ENCODE measurements at regions not wholly inside any gene's neighbourhood (a gene's known extent, or its start where the extent isn't known, plus 50 kb on each side); places are given as distances from the start of the nearest gene placed in this dataset.
A peak's percentile ranks its signal among the peaks of the same experiment; 100 is the strongest.

DNA sequence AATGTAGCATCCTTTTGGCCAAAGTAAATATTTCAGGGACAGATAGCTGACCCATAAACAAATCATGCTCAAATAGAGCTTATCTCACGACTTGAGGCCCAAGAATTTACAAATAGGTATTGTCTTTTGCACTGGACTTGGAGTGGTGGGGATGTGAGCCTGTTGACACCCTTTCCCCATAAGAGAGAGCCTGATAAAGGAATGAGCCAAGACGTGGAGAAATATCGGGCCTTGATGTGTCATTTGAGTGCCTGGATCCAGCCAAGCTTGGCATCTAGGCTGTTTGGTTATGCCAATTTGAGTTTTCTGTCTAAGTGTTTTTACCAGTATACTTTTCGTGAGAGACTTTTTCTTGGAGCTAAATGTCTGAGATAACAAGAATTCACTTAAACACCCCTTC is 112.9 kb upstream of the RGMA start:
- no peaks in the 10 kb centered on the region for H3K36me3 ChIP-seq (ENCODE audit: low read depth)
- ATAC-seq (ENCODE audit: low read depth) = no peak
- TF ChIP-seq, protein P1, sequence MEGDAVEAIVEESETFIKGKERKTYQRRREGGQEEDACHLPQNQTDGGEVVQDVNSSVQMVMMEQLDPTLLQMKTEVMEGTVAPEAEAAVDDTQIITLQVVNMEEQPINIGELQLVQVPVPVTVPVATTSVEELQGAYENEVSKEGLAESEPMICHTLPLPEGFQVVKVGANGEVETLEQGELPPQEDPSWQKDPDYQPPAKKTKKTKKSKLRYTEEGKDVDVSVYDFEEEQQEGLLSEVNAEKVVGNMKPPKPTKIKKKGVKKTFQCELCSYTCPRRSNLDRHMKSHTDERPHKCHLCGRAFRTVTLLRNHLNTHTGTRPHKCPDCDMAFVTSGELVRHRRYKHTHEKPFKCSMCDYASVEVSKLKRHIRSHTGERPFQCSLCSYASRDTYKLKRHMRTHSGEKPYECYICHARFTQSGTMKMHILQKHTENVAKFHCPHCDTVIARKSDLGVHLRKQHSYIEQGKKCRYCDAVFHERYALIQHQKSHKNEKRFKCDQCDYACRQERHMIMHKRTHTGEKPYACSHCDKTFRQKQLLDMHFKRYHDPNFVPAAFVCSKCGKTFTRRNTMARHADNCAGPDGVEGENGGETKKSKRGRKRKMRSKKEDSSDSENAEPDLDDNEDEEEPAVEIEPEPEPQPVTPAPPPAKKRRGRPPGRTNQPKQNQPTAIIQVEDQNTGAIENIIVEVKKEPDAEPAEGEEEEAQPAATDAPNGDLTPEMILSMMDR (IDR thresholded peaks at IDR 0.05; ENCODE audit: poor library complexity, severe bottlenecking) = no peak

DNA sequence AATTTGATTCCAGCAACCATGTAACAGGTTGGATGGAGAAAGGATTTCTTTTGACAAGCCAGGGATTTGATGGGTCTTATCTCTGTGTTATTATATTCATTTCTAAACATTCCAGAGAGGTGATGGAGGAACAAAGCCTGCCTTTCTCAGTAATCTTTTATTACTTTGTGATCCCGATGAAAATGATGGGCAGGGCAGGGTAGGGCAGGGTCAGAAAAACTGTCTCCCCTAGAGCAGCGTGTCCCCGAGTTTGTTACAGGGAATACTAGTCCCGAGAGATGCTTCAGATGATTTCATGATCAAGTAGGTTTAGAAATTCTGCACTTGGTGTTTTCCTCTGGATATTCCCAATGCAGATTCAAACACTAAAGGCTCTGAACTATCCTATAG is 111.8 kb upstream of the RGMA start:
- Histone ChIP-seq H3K36me3 (ENCODE audit: low read depth) (no peaks in the 10 kb centered on the region), H3K9me3 (ENCODE audit: severe bottlenecking) (no peaks in the 10 kb centered on the region), H3K27me3 (ENCODE audit: insufficient read depth, poor library complexity, severe bottlenecking) (peaks cover 3% of the 10 kb centered on the region), H3K4me3 (ENCODE audit: severe bottlenecking) (no peak overlapping the region), H3K27ac (ENCODE audit: poor library complexity, severe bottlenecking) (no peak overlapping the region), H3K4me1 (ENCODE audit: insufficient read depth, poor library complexity, severe bottlenecking) (no peaks in the 10 kb centered on the region)
- DNase-seq (ENCODE audit: low spot score) = no peak
- TF ChIP-seq, protein P1 (IDR thresholded peaks at IDR 0.05; ENCODE audit: poor library complexity, severe bottlenecking) = no peak
- no peak for ATAC-seq (ENCODE audit: low read depth)

More for the DNA sequence above, 112.9 kb upstream of the RGMA start:
- Histone ChIP-seq H3K27ac (ENCODE audit: poor library complexity, severe bottlenecking) (no peak overlapping the region), H3K27me3 (ENCODE audit: insufficient read depth, poor library complexity, severe bottlenecking) (peaks cover 3% of the 10 kb centered on the region), H3K4me1 (ENCODE audit: insufficient read depth, poor library complexity, severe bottlenecking) (no peaks in the 10 kb centered on the region), H3K9me3 (ENCODE audit: severe bottlenecking) (no peaks in the 10 kb centered on the region), H3K4me3 (ENCODE audit: severe bottlenecking) (no peak overlapping the region)
- no peak for DNase-seq (ENCODE audit: low spot score)

DNA sequence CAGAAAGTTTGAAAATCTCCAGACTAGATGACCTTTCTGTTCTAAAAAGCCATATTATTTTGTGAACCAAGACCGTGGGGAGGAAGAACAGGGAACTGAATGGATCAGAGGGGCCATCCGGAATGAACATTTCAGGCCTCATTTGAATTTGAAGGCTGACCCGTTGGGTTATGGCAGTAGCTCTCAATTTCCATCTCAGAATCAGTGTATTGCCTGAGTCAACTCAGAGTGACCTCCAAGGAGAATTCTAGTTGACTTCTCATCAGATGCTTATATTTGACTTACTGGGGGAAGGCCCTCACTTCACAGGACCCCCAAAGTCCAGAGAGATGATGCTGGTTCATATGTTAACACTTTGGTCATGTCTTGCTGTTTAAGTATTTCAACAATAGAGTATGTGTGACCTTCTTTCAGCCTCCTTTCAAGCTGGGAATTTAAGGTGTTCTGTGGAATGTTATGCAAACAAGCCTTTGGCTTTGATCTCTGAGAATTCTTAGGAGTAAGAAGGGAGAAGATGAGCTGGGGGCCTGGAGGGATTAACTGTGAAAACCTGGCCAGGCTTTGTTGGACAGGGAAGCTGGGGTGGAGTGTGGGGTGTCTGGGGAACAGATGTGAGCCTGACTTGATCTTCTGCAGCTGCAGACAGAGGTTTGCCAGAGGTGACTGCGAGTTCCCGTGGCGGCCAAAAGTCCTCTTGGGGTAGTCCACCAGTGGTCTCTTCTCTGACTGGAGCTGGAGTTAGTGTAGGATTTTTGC is 111.2 kb upstream of the RGMA start:
- no peak overlapping the region for H3K4me3 ChIP-seq (ENCODE audit: severe bottlenecking)
- no peak overlapping the region for H3K27ac ChIP-seq (ENCODE audit: poor library complexity, severe bottlenecking)
- H3K9me3 ChIP-seq (ENCODE audit: severe bottlenecking) = no peaks in the 10 kb centered on the region
- DNase-seq (ENCODE audit: low spot score) = no peak
- no peaks in the 10 kb centered on the region for H3K4me1 ChIP-seq (ENCODE audit: insufficient read depth, poor library complexity, severe bottlenecking)
- no peaks in the 10 kb centered on the region for H3K36me3 ChIP-seq (ENCODE audit: low read depth)
- ATAC-seq (ENCODE audit: low read depth) = no peak
- peaks cover 3% of the 10 kb centered on the region for H3K27me3 ChIP-seq (ENCODE audit: insufficient read depth, poor library complexity, severe bottlenecking)
- TF ChIP-seq, protein P1 (IDR thresholded peaks at IDR 0.05; ENCODE audit: poor library complexity, severe bottlenecking) = no peak

DNA sequence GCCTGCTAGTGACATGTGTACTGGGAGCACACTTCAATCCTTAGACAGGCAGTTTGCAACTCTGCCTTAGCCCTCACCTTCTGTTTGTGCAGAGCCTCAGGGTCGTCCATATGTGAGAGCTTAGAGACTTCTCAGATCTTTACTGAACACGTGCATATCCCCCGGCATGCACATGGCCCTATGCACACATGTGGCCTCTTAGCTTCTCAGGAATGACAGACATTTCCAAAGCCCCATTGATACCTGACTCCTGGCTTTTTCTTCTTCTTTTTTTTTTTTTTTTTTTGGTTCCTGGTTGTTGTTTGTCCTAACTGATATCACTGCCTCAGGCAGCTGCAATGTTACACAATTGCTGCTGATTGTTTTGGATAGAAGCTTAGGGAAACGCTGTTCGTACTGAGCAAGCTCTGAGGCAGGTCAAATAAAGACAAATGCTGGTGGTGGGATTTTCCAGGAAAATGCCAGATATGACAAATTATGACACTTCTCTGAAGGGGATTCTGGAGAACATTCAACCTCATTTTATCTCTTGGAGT is 107.2 kb upstream of the RGMA start:
- peaks cover 17% of the 10 kb centered on the region for H3K27me3 ChIP-seq (ENCODE audit: insufficient read depth, poor library complexity, severe bottlenecking)
- no peaks in the 10 kb centered on the region for H3K9me3 ChIP-seq (ENCODE audit: severe bottlenecking)
- H3K4me1 ChIP-seq (ENCODE audit: insufficient read depth, poor library complexity, severe bottlenecking) = no peaks in the 10 kb centered on the region
- no peaks in the 10 kb centered on the region for H3K36me3 ChIP-seq (ENCODE audit: low read depth)
- no peak overlapping the region for H3K4me3 ChIP-seq (ENCODE audit: severe bottlenecking)
- peak; percentile 36; the same call in 1 of the 3 replicates for ATAC-seq (ENCODE audit: low read depth)
- DNase-seq (ENCODE audit: low spot score) = no peak
- H3K27ac ChIP-seq (ENCODE audit: poor library complexity, severe bottlenecking) = no peak overlapping the region
- TF ChIP-seq, protein P1 (IDR thresholded peaks at IDR 0.05; ENCODE audit: poor library complexity, severe bottlenecking) = no peak

DNA sequence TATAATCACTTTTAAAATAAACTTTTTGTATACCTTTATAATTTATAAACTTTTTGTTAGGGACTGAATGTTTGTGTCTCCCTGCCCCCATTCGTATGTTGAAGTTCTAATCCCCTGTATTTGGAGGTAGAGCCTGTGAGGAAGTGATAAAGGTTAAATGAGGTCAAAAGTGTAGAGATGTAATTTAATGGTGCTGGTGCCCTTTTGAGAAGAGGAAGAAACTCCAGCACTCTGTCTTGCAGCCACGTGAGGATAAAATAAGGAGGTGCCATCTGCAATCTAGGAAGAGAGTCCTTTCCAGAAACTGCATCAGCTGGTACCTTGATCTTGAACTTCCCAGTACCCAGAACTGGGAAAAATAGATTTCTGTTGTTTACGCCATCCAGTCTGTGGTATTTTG is 106.1 kb upstream of the RGMA start:
- H3K27ac ChIP-seq (ENCODE audit: poor library complexity, severe bottlenecking) = no peak overlapping the region
- H3K27me3 ChIP-seq (ENCODE audit: insufficient read depth, poor library complexity, severe bottlenecking) = peaks cover 20% of the 10 kb centered on the region
- TF ChIP-seq, protein P1 (IDR thresholded peaks at IDR 0.05; ENCODE audit: poor library complexity, severe bottlenecking) = no peak
- no peak overlapping the region for H3K4me3 ChIP-seq (ENCODE audit: severe bottlenecking)
- H3K36me3 ChIP-seq (ENCODE audit: low read depth) = no peaks in the 10 kb centered on the region
- DNase-seq (ENCODE audit: low spot score) = no peak
- no peaks in the 10 kb centered on the region for H3K9me3 ChIP-seq (ENCODE audit: severe bottlenecking)
- no peaks in the 10 kb centered on the region for H3K4me1 ChIP-seq (ENCODE audit: insufficient read depth, poor library complexity, severe bottlenecking)
- ATAC-seq (ENCODE audit: low read depth) = no peak

Measured in RWPE2 (cell line).